Spleen (tissue), 11 donors: ENCODE measurements at regions not wholly inside any gene's neighbourhood (a gene's known extent, or its start where the extent isn't known, plus 50 kb on each side); places are given as distances from the start of the nearest gene placed in this dataset.

Experiments used
- DNase-seq: peaks from one replicate; pipeline ENCODE4 v3.0.0-alpha.2; 2020
- H3K27ac ChIP-seq, 8 donors: fragments of 200-600 bp; sonication (generic) in 7 of 8; 1 replicate in 4 of 8; 2 replicates in 4 of 8; pipeline versions ENCODE4 v1.5.0 to v1.8.0; 2016 to 2021; ENCODE audit warnings: inconsistent platforms in 4 of 8, mild to moderate bottlenecking in 4 of 8, moderate library complexity in 1 of 8
- H3K27me3 ChIP-seq, 7 donors: fragments of 200-600 bp; sonication (generic) in 6 of 7; replicated peaks in 1 of 7; 1 replicate in 4 of 7; 2 replicates in 3 of 7; pipeline versions ENCODE4 v1.5.0 to v1.8.0; 2016 to 2021; ENCODE audit warnings: inconsistent platforms in 3 of 7, mild to moderate bottlenecking in 1 of 7
- H3K36me3 ChIP-seq, 6 donors: fragments of 200-600 bp; sonication (generic) in 5 of 6; 1 replicate in 4 of 6; 2 replicates in 2 of 6; pipeline versions ENCODE4 v1.5.0 to v1.8.0; 2016 to 2021; ENCODE audit warnings: inconsistent platforms in 2 of 6
- H3K4me1 ChIP-seq, 6 donors: fragments of 200-600 bp; sonication (generic) in 5 of 6; 1 replicate in 3 of 6; 2 replicates in 3 of 6; pipeline versions ENCODE4 v1.5.0 to v1.8.0; 2016 to 2021; ENCODE audit warnings: inconsistent platforms in 3 of 6
- H3K4me3 ChIP-seq, 8 donors: fragments of 200-600 bp; sonication (generic) in 7 of 8; 1 replicate in 4 of 8; 2 replicates in 4 of 8; pipeline versions ENCODE4 v1.5.0 to v1.8.0; 2016 to 2021; ENCODE audit warnings: inconsistent platforms in 4 of 8, mild to moderate bottlenecking in 4 of 8, moderate library complexity in 2 of 8
- H3K9me3 ChIP-seq, 8 donors: fragments of 200-600 bp; sonication (generic) in 7 of 8; 1 replicate in 4 of 8; 2 replicates in 4 of 8; pipeline versions ENCODE4 v1.5.0 to v1.8.0; 2016 to 2021; ENCODE audit warnings: inconsistent platforms in 4 of 8
- POLR2A ChIP-seq, 3 donors: fragments of 450-650 bp; IDR thresholded peaks; one replicate each; pipeline ENCODE4 v1.5.1; 2017; ENCODE audit warnings: antibody characterized with exemption in 3 of 3, mild to moderate bottlenecking in 1 of 3
- POLR2AphosphoS5 ChIP-seq, 3 donors: sonication (generic); formaldehyde crosslinking; IDR thresholded peaks; one replicate each; pipeline ENCODE4 v1.5.1; 2017; ENCODE audit warnings: antibody characterized with exemption in 3 of 3
- WGBS, 5 donors: extraction: QIAGEN DNeasy Blood & Tissue Kit in 3 of 5; methylation state at CpG; one replicate each; pipeline versions ENCODE4 v1.1.5 to v1.1.7; 2013 to 2018; 5-methylcytosine and 5-hydroxymethylcytosine counted together
- intact Hi-C: fragments of 100-400 bp; cut with DNase I; formaldehyde crosslinking; loops from one replicate; pipeline ENCODE4 v1.15.0; 2023; ENCODE audit warnings: low total_unique reads
- TF ChIP-seq, protein P1 (sequence below), 11 experiments: fragments of 200-600 bp in 7 of 11; fragments of 450-650 bp in 4 of 11; sonication (generic) in 4 of 11; IDR thresholded peaks in 8 of 11; conservative IDR thresholded peaks in 3 of 11; 1 replicate in 7 of 11; 2 replicates in 4 of 11; pipeline versions ENCODE4 v1.4.0 to v1.8.0; 2016 to 2021; ENCODE audit warnings: antibody characterized with exemption in 11 of 11, inconsistent platforms in 4 of 11, mild to moderate bottlenecking in 1 of 11
- donor health status: healthy with polysubstance abuse.
- donor health status: DM: no; HTN: no; CAD: no; lungs with moderate emphysema.
- donor health status: DM: no; HTN: no; CAD: no.
- donor health status: Bipolar disorder and iron deficiency.
- donor health status: healthy.
- donor health status: DM: no; HTN: no; CAD: no.
- donor health status: DM: yes; HTN: yes; CAD: no.

GRCh38 chr10:61296161-61296560, 157.0 kb downstream of the TMEM26 start:
- DNase-seq = no peak
- Histone ChIP-seq H3K9me3 (peaks cover 0 to 20% (median 14%) of the 10 kb centered on the region in 8 donors), H3K36me3 (no peaks in the 10 kb centered on the region), H3K27ac (no peak overlapping the region), H3K27me3 (no peaks in the 10 kb centered on the region), H3K4me3 (no peak overlapping the region), H3K4me1 (no peaks in the 10 kb centered on the region)
- intact Hi-C loops = no loop called here
- TF ChIP-seq POLR2A (IDR thresholded peaks at IDR 0.05) (no peak), POLR2AphosphoS5 (IDR thresholded peaks at IDR 0.05) (no peak)
- TF ChIP-seq, protein P1, sequence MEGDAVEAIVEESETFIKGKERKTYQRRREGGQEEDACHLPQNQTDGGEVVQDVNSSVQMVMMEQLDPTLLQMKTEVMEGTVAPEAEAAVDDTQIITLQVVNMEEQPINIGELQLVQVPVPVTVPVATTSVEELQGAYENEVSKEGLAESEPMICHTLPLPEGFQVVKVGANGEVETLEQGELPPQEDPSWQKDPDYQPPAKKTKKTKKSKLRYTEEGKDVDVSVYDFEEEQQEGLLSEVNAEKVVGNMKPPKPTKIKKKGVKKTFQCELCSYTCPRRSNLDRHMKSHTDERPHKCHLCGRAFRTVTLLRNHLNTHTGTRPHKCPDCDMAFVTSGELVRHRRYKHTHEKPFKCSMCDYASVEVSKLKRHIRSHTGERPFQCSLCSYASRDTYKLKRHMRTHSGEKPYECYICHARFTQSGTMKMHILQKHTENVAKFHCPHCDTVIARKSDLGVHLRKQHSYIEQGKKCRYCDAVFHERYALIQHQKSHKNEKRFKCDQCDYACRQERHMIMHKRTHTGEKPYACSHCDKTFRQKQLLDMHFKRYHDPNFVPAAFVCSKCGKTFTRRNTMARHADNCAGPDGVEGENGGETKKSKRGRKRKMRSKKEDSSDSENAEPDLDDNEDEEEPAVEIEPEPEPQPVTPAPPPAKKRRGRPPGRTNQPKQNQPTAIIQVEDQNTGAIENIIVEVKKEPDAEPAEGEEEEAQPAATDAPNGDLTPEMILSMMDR (IDR thresholded peaks at IDR 0.05 in 8 of 11, conservative IDR thresholded peaks at IDR 0.05 in 3 of 11) = no peak

DNA sequence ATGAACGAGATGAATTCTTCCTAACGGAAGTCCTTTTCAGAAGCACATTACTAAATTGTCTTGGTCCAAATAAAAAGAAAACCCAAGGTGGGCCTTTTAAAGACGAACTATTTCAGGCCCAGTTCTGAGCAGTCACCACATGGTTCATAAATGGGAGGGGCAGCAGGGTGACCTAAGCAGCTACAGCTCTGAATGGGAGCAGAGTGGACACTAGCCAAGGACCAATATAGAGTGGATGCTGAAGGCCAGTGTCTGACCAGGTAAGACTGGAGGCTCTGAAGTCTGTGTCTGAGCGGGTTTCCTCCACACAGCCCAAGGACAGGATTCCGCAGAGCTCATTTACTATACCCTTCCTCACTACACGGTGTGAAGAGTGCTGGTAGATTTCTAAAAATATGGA, 159.1 kb downstream of the TMEM26 start:
- H3K27ac ChIP-seq = no peak overlapping the region
- WGBS, 5 donors = 81 to 93% (median 88%) methylated on average over 6 of the region's 6 CpGs
- intact Hi-C loops = no loop called here

GRCh38 chr10:61289813-61290212, 163.4 kb downstream of the TMEM26 start:
- no peaks in the 10 kb centered on the region for H3K27me3 ChIP-seq
- DNase-seq = no peak
- H3K9me3 ChIP-seq = peaks cover 0 to 5% (median 0%) of the 10 kb centered on the region in 8 donors
- no peak overlapping the region for H3K27ac ChIP-seq
- H3K4me1 ChIP-seq = peaks cover 0 to 27% (median 15%) of the 10 kb centered on the region in 6 donors
- TF ChIP-seq POLR2A (IDR thresholded peaks at IDR 0.05) (no peak), POLR2AphosphoS5 (IDR thresholded peaks at IDR 0.05) (no peak)
- TF ChIP-seq, protein P1 (IDR thresholded peaks at IDR 0.05 in 8 of 11, conservative IDR thresholded peaks at IDR 0.05 in 3 of 11) = no peak
- H3K4me3 ChIP-seq = no peak overlapping the region
- no peaks in the 10 kb centered on the region for H3K36me3 ChIP-seq
- intact Hi-C loops = loop anchor here (5.0 kb wide), 1 partner anchor 473 kb away; no protein-coding TSS in a partner anchor
- 75 to 90% (median 82%) methylated on average over 2 of the region's 2 CpGs for whole genome bisulfite sequencing, 5 donors

More for the DNA sequence above, 159.1 kb downstream of the TMEM26 start:
- Histone ChIP-seq H3K4me3 (no peak overlapping the region), H3K9me3 (peaks cover 0 to 21% (median 15%) of the 10 kb centered on the region in 8 donors), H3K36me3 (no peaks in the 10 kb centered on the region), H3K27me3 (no peaks in the 10 kb centered on the region), H3K4me1 (no peaks in the 10 kb centered on the region)
- TF ChIP-seq POLR2A (IDR thresholded peaks at IDR 0.05) = no peak
- TF ChIP-seq, protein P1 (IDR thresholded peaks at IDR 0.05 in 8 of 11, conservative IDR thresholded peaks at IDR 0.05 in 3 of 11) = no peak
- no peak for TF ChIP-seq POLR2AphosphoS5 (IDR thresholded peaks at IDR 0.05)
- no peak for DNase-seq

GRCh38 chr10:61286686-61287085, 166.5 kb downstream of the TMEM26 start:
- intact Hi-C loops = loop anchor here (5.0 kb wide), 1 partner anchor 469 kb away; no protein-coding TSS in a partner anchor
- no peak for TF ChIP-seq POLR2AphosphoS5 (IDR thresholded peaks at IDR 0.05)
- TF ChIP-seq, protein P1 (IDR thresholded peaks at IDR 0.05 in 8 of 11, conservative IDR thresholded peaks at IDR 0.05 in 3 of 11) = no peak
- no peak for TF ChIP-seq POLR2A (IDR thresholded peaks at IDR 0.05)
- Histone ChIP-seq H3K36me3 (no peaks in the 10 kb centered on the region), H3K4me3 (no peak overlapping the region), H3K9me3 (peaks cover 0 to 5% (median 0%) of the 10 kb centered on the region in 8 donors), H3K27ac (peak overlapping the region in 6 of 8 donors; percentile 4 to 61 (median 40)), H3K27me3 (no peaks in the 10 kb centered on the region), H3K4me1 (peaks cover 2 to 43% (median 24%) of the 10 kb centered on the region in 6 donors)
- 30 to 37% (median 32%) methylated on average over 3 of the region's 3 CpGs for WGBS, 5 donors
- no peak for DNase-seq
